ENCODE measurements at regions not wholly inside any gene's neighbourhood (a gene's known extent, or its start where the extent isn't known, plus 50 kb on each side); places are given as distances from the start of the nearest gene placed in this dataset.

DNA sequence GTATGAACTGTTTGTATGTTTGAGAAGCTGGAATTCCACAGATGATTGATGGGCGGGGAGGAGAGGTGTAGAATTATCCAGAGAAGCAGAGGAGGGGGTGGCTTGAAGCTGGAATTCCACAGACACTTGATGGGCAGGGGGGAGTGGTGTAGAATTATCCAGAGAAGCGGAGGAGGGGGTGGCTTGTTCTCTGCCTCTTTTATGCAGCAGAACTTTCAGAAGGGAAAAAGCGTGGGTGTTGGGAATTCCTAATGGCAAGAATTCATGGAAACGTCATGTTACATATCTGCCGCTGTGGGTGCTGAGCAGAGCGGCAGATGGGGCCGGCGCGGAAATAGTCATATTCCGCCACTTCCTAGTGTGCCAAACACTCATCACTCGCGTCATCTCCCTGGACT, 167.9 kb upstream of the KCNG1 start:
- TF ChIP-seq, protein P1, sequence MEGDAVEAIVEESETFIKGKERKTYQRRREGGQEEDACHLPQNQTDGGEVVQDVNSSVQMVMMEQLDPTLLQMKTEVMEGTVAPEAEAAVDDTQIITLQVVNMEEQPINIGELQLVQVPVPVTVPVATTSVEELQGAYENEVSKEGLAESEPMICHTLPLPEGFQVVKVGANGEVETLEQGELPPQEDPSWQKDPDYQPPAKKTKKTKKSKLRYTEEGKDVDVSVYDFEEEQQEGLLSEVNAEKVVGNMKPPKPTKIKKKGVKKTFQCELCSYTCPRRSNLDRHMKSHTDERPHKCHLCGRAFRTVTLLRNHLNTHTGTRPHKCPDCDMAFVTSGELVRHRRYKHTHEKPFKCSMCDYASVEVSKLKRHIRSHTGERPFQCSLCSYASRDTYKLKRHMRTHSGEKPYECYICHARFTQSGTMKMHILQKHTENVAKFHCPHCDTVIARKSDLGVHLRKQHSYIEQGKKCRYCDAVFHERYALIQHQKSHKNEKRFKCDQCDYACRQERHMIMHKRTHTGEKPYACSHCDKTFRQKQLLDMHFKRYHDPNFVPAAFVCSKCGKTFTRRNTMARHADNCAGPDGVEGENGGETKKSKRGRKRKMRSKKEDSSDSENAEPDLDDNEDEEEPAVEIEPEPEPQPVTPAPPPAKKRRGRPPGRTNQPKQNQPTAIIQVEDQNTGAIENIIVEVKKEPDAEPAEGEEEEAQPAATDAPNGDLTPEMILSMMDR (IDR thresholded peaks at IDR 0.05; ENCODE audit: low read length), result no peak
- no peak for TF ChIP-seq EZH2 (optimal IDR thresholded peaks at IDR 0.05; ENCODE audit: low read depth, low read length)
- TF ChIP-seq EZH2phosphoT487 (IDR thresholded peaks at IDR 0.05; ENCODE audit: low read length), result no peak
